Subcutaneous abdominal adipose tissue (tissue), 5 donors: ENCODE measurements at regions not wholly inside any gene's neighbourhood (a gene's known extent, or its start where the extent isn't known, plus 50 kb on each side); places are given as distances from the start of the nearest gene placed in this dataset.

Experiments
- H3K27ac ChIP-seq: one replicate; pipeline ENCODE4 v1.7.0; 2013; ENCODE audit warnings: low read depth, mild to moderate bottlenecking, inconsistent platforms, low read length, moderate library complexity
- H3K27me3 ChIP-seq, 5 donors: one replicate each; pipeline ENCODE4 v1.7.0; 2013; ENCODE audit warnings: low read length in 5 of 5, inconsistent platforms in 1 of 5; ENCODE audit not compliant: control insufficient read depth in 5 of 5, insufficient read depth in 4 of 5
- H3K36me3 ChIP-seq, 5 donors: one replicate each; pipeline ENCODE4 v1.7.0; 2013; ENCODE audit warnings: low read length in 5 of 5; ENCODE audit not compliant: control insufficient read depth in 5 of 5, insufficient read depth in 5 of 5
- H3K4me1 ChIP-seq, 5 donors: one replicate each; pipeline ENCODE4 v1.7.0; 2013; ENCODE audit warnings: low read length in 5 of 5, mild to moderate bottlenecking in 3 of 5, moderate library complexity in 1 of 5; ENCODE audit not compliant: control insufficient read depth in 5 of 5, insufficient read depth in 5 of 5
- H3K4me3 ChIP-seq, 5 donors: one replicate each; pipeline ENCODE4 v1.7.0; 2013; ENCODE audit warnings: low read length in 5 of 5, low read depth in 1 of 5
- H3K9ac ChIP-seq, 5 donors: one replicate each; pipeline ENCODE4 v1.7.0; 2013; ENCODE audit warnings: low read length in 5 of 5, mild to moderate bottlenecking in 4 of 5, moderate library complexity in 3 of 5
- H3K9me3 ChIP-seq, 5 donors: one replicate each; pipeline ENCODE4 v1.7.0; 2013; ENCODE audit warnings: low read length in 5 of 5; ENCODE audit not compliant: control insufficient read depth in 5 of 5
- donor health status: healthy.
- donor health status: healthy.
- donor health status: healthy.
- donor health status: healthy.
- donor health status: healthy.

DNA sequence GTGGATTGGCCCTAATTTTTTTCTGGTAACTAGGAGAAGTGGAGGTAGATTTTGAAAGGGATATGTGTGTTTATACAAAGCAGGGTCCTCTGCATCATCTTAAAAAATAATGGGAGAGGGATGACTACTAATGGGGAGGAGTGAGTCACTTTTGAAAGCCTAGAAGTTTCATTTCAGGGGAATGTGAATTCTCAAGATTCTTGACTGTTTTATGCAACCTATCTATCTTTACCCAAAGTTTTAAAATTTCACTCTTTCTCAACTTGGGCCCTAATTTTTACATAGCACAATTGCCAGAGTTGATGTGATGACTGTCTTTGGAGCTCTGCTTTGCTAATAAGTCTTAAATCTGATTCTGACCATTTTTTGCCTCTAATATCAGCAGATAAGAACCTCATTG lies 445.2 kb downstream of the GRXCR1 start:
- Histone ChIP-seq H3K36me3 (no peaks in the 10 kb centered on the region), H3K4me1 (no peaks in the 10 kb centered on the region), H3K9ac (no peak overlapping the region), H3K27me3 (no peaks in the 10 kb centered on the region), H3K4me3 (no peak overlapping the region), H3K27ac (no peak overlapping the region), H3K9me3 (no peaks in the 10 kb centered on the region)

DNA sequence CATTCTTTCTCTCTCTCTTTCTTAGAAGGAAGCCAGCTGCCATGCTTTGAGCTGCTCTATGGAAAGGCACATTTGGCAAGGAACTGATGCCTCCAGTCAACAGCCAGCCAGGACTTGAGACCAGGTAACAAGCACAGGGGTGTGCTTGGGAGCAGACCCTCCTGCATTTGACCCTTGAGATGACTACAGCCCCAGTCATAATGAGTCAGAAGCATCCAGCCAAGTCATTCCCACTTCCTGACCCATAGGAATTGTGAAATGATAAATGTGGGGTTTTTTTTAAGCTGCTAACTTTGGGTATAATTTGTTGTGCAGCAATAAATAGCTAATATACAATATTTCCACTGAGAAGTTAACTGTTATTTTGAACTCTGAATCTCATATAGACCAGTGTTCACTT lies 446.9 kb downstream of the GRXCR1 start:
- Histone ChIP-seq H3K27me3 (no peaks in the 10 kb centered on the region), H3K4me1 (no peaks in the 10 kb centered on the region), H3K36me3 (no peaks in the 10 kb centered on the region), H3K27ac (no peak overlapping the region), H3K9ac (no peak overlapping the region), H3K4me3 (no peak overlapping the region), H3K9me3 (no peaks in the 10 kb centered on the region)

DNA sequence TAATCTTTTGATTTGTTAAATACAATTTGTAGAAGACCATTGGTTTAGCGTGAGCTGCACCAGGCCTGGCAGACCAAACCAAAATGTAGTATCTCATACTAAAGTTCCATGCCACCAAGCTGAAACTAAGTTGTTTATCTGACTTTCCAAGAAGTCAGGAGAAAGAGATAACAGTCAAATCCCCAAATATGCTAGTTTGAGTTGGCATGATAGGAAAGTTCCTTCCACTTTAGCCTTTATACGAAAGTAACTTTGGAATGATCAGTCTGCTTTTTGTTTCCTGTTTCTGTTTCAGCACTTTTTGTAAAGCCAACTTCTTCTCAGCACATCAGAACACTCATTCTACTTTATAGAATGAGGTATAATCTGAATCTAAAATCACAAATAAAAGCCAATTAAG lies 449.2 kb downstream of the GRXCR1 start:
- Histone ChIP-seq H3K4me1 (no peaks in the 10 kb centered on the region), H3K27me3 (no peaks in the 10 kb centered on the region), H3K4me3 (no peak overlapping the region), H3K27ac (no peak overlapping the region), H3K36me3 (no peaks in the 10 kb centered on the region), H3K9me3 (no peaks in the 10 kb centered on the region), H3K9ac (no peak overlapping the region)

DNA sequence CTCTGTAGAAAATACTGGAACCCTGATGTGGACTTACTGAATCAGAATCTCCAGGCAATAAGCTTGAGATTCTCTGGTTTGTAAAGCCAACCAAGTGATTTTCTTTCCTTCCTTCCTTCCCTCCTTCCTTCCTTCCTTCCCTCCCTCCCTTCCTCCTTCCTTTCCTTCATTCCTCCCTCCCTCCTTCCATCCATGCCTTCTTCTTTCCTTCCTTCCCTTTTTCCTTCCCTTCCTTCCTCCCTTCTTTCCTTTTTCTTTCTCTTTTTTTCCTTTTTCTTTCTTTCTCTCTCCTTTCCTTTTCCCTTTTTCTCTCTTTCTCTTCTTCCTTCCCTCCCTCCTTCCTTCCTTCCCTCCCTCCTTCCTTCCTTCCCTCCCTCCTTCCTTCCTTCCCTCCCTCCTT lies 450.8 kb downstream of the GRXCR1 start:
- H3K27ac ChIP-seq = no peak overlapping the region
- H3K9me3 ChIP-seq = no peaks in the 10 kb centered on the region
- no peak overlapping the region for H3K4me3 ChIP-seq
- H3K36me3 ChIP-seq = no peaks in the 10 kb centered on the region
- no peak overlapping the region for H3K9ac ChIP-seq
- no peaks in the 10 kb centered on the region for H3K27me3 ChIP-seq
- no peaks in the 10 kb centered on the region for H3K4me1 ChIP-seq

DNA sequence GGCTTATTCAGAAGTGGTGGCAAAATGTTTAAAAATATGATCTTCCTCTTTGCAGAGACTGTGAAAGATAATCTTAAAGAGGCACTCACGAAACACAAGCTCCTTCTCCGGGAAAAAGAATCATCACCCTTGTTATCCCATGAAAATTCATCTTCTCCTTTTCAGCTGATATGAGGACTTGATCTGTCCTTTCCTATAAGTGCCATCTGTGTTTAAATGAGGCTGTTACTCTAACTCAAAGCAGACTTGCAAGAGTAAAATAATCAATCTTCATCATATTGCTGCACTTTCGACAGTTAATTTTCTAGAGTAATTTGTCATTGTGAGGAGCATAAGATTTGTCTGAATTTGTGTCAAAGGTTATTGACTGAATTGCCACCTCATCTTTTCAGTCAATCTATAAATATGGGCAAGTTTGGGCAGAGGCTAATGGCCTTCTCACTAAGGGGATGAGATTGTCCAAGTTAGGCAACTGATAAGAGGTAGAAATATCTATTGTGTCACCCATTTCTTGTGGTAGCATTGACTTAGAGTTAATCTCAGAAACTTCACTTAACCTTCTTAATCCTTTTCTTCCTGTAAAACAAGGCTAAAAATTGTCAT lies 452.9 kb downstream of the GRXCR1 start:
- Histone ChIP-seq H3K9ac (no peak overlapping the region), H3K9me3 (no peaks in the 10 kb centered on the region), H3K36me3 (no peaks in the 10 kb centered on the region), H3K27ac (no peak overlapping the region), H3K4me3 (no peak overlapping the region), H3K27me3 (no peaks in the 10 kb centered on the region), H3K4me1 (no peaks in the 10 kb centered on the region)

DNA sequence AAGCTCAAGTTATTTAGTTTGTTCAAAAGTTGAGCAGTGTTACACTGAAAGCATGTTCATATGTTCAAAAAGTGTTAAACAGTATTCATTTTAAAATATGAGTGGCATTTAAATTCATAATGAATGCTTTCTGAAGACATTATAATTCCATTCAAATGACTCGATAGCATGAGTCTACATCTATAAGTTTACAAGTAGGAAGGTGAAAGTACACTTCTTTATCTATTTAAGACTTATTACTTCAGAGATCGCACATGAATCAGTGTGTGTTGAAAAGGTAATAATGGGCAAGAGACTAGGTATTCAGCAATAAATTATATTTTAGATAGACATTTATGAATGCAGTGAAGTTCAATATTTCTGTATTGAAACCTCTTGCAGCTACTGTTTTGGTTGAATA lies 456.1 kb downstream of the GRXCR1 start:
- Histone ChIP-seq H3K27ac (no peak overlapping the region), H3K36me3 (no peaks in the 10 kb centered on the region), H3K4me3 (no peak overlapping the region), H3K9ac (no peak overlapping the region), H3K9me3 (no peaks in the 10 kb centered on the region), H3K4me1 (no peaks in the 10 kb centered on the region), H3K27me3 (no peaks in the 10 kb centered on the region)

DNA sequence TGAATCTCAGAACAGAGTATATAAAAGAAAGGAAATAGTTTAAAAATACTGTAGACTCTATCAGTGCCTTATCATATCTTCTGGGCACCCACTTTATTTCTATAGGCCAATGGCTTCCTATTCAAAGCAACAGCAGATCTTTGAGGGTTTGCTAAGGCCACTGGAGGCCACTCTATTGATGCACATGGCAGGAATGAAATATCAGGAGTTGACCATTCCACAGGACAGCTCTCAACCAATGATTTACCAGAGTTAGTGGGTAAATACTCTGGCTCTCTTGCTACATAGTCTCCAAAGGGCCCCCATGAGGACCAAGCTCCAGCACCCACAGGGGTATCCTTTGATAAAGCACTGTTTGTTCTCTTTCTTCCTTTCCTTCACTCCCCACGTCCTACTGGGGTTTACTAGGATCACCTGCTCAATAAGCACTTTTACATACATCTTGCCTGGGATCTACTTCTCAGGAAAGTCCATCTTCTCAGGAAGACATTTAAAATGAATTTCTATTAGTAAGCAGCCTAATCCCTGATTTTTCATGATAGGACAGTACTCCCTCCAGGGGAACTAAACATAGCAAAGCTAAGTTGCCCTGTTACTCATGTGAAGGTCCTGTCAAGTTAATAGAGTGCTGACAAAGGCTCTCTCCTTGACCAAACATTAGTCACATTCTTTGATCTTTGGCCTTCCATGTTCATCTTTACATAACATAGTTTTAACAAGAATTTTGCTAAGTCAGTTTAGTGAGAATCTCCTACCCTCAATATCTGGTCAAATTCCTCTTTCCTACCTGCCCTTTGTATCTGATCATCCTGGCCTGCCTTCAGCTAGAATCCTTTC lies 459.7 kb downstream of the GRXCR1 start:
- no peak overlapping the region for H3K4me3 ChIP-seq
- H3K4me1 ChIP-seq = no peaks in the 10 kb centered on the region
- no peaks in the 10 kb centered on the region for H3K27me3 ChIP-seq
- H3K27ac ChIP-seq = no peak overlapping the region
- no peak overlapping the region for H3K9ac ChIP-seq
- H3K9me3 ChIP-seq = no peaks in the 10 kb centered on the region
- H3K36me3 ChIP-seq = no peaks in the 10 kb centered on the region

DNA sequence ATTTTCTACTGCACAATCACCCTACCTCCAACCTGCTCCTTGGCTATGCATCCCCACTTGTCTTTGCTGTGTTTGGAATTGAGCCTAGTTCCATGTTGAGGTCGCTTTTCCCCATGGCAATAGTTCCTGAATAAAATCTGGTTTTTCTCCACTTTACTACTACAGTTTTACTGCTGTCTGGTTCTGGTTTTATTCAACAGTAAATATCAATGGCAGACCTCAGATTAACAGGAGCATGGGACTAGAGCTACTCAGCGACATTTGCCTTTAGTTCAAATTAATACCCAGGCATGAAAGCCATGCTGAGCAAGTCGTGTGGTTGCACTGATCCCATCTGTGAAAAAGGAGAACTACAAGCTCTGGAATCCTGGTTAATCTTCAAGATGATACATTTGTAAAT lies 460.3 kb downstream of the GRXCR1 start:
- H3K4me1 ChIP-seq = no peaks in the 10 kb centered on the region
- no peak overlapping the region for H3K9ac ChIP-seq
- H3K27ac ChIP-seq = no peak overlapping the region
- no peaks in the 10 kb centered on the region for H3K9me3 ChIP-seq
- H3K4me3 ChIP-seq = no peak overlapping the region
- no peaks in the 10 kb centered on the region for H3K36me3 ChIP-seq
- no peaks in the 10 kb centered on the region for H3K27me3 ChIP-seq

DNA sequence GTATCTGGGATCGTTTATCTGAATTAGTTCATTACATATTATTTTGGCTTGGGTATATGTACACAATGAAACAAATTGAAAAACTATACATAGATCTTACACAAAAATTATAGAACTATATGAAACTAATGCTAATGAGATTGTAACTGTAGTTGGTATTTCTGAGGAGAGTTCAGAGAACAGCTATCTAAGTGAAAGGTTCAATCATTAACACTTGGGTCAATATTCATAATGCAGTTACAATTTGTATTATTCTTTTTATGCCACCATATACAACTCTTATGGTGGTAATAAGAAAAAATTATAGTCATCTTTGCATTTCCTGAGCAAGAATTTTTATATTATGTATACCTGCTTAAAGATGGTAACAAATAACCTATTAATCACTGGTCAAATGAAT lies 461.0 kb downstream of the GRXCR1 start:
- Histone ChIP-seq H3K27ac (no peak overlapping the region), H3K4me1 (no peaks in the 10 kb centered on the region), H3K36me3 (no peaks in the 10 kb centered on the region), H3K27me3 (no peaks in the 10 kb centered on the region), H3K4me3 (no peak overlapping the region), H3K9ac (no peak overlapping the region), H3K9me3 (no peaks in the 10 kb centered on the region)

DNA sequence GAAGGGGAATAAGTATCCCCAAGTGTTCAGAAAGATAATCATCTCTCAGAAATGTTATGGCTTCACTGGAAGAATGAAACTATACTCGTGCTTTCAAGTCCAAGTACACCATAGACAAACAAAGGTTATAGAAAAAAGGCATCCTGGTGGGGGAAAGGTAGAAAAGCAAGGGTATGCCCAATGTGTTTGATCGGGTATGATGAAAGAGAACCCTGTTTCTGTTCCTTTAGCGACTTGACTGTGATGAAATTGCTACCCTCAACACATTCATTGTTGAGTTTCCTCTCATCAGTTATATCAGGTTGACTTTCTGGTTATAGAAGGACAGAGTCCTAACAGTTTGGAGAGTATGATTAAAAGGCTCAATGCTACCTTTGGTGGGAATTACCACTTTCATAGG lies 464.3 kb downstream of the GRXCR1 start:
- no peaks in the 10 kb centered on the region for H3K9me3 ChIP-seq
- no peak overlapping the region for H3K27ac ChIP-seq
- H3K27me3 ChIP-seq = no peaks in the 10 kb centered on the region
- H3K36me3 ChIP-seq = no peaks in the 10 kb centered on the region
- no peaks in the 10 kb centered on the region for H3K4me1 ChIP-seq
- H3K4me3 ChIP-seq = no peak overlapping the region
- H3K9ac ChIP-seq = no peak overlapping the region
